K562 (cell line): ENCODE measurements at regions not wholly inside any gene's neighbourhood (a gene's known extent, or its start where the extent isn't known, plus 50 kb on each side); places are given as distances from the start of the nearest gene placed in this dataset.

Experiments
- EZH2 ChIP-seq: IDR thresholded peaks from 2 replicates; pipeline ENCODE4 v1.6.1; 2012; ENCODE audit warnings: low read depth, mild to moderate bottlenecking, inconsistent platforms, low read length, borderline replicate concordance
- NFXL1 ChIP-seq: fragments of 450-650 bp; formaldehyde crosslinking; IDR thresholded peaks from 2 replicates; pipeline ENCODE4 v1.4.0; 2021; ENCODE audit warnings: mild to moderate bottlenecking
- TARDBP ChIP-seq: fragments of 450-650 bp; IDR thresholded peaks from 2 replicates; pipeline ENCODE4 v1.6.1; 2016
- ZNF143 ChIP-seq: sonication (generic); formaldehyde crosslinking; IDR thresholded peaks from 2 replicates; pipeline ENCODE4 v1.9.0; 2022; ENCODE audit warnings: mild to moderate bottlenecking, missing genetic modification reagents
- ZNF324 ChIP-seq: fragments of 250-450 bp; sonication (Bioruptor Pico); IDR thresholded peaks from 2 replicates; pipeline ENCODE4 v1.4.0; 2020; ENCODE audit warnings: mild to moderate bottlenecking
- ZNF589 ChIP-seq: fragments of 200-800 bp; sonication (Bioruptor generic); IDR thresholded peaks from 2 replicates; pipeline ENCODE4 v1.6.1; 2016; ENCODE audit warnings: low read depth, missing genetic modification characterization, missing compliant biosample characterization
- TF ChIP-seq, protein P1 (sequence below): sonication (generic); formaldehyde crosslinking; IDR thresholded peaks from 2 replicates; pipeline ENCODE4 v1.8.1; 2022; ENCODE audit warnings: missing genetic modification reagents

DNA sequence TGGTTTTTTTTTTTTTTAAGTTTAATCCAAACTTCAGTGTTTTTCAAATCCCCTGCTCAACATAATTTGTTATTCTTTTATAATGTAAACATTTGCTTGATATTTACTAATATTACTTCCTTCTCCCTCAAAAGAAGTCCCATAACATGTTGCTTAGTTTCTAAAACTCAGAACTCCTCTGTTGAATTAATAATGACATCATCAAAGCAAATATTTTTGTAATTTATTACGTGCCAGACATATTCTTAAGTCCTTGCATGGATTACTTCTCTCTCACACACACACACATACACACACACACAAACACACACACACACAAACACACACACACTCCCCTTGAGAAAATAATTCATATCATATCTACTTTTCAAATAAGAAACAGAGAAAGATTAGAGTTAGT is 1432.3 kb upstream of the SPRY2 start:
- TF ChIP-seq ZNF143 (no peak), ZNF589 (CRISPR knock-in tag) (no peak), ZNF324 (CRISPR knock-in tag) (no peak), NFXL1 (CRISPR knock-in tag) (no peak), TARDBP (no peak), EZH2 (no peak)
- TF ChIP-seq, protein P1, sequence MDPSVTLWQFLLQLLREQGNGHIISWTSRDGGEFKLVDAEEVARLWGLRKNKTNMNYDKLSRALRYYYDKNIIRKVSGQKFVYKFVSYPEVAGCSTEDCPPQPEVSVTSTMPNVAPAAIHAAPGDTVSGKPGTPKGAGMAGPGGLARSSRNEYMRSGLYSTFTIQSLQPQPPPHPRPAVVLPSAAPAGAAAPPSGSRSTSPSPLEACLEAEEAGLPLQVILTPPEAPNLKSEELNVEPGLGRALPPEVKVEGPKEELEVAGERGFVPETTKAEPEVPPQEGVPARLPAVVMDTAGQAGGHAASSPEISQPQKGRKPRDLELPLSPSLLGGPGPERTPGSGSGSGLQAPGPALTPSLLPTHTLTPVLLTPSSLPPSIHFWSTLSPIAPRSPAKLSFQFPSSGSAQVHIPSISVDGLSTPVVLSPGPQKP: no peak
